ENCODE measurements at regions not wholly inside any gene's neighbourhood (a gene's known extent, or its start where the extent isn't known, plus 50 kb on each side); places are given as distances from the start of the nearest gene placed in this dataset.

DNA sequence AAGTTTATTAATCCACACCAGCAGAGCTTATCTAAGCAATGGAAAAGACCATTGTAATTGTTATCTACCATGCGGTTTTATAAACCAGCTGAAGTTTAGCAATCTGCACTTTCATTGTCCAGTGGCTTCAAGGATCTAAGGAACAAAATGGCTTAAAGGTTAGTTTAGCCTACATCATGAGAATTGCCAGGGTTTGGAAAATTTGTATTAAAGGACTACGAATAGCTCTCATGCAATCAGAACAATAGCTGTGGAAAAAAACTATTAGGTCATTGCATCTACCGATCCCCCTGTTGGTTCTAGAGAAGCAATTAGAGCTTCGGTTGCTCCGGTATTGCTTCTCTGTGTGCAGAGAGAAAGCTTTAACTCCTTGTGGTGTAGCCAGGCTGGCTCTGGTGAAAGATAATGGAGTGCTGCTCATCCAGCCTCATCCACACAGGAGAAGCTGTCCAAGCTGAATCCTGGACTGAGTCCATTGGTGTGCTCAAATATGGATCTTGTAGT, 86.3 kb upstream of the SLC12A2 start:
- POLR2A ChIA-PET: no interaction called here
- no peak for DNase-seq
- H3K27ac Mint-ChIP-seq: no peak overlapping the region
- peaks cover 5% of the 10 kb centered on the region for H3K9me3 Mint-ChIP-seq
- Histone ChIP-seq H3K9me3 (ENCODE audit: control insufficient read depth in 1 of 2, insufficient read depth in 1 of 2, low read length in 2 of 2) (no peaks in the 10 kb centered on the region), H3K27me3 (ENCODE audit: control insufficient read depth in 1 of 2, insufficient read depth in 2 of 2, low read length in 2 of 2) (no peaks in the 10 kb centered on the region), H3K27ac (ENCODE audit: low read depth in 1 of 2, low read length in 2 of 2) (no peak overlapping the region), H3K4me3 (ENCODE audit: low read length) (no peak overlapping the region), H3K4me1 (ENCODE audit: insufficient read depth, low read length) (no peaks in the 10 kb centered on the region), H3K36me3 (ENCODE audit: insufficient read depth, low read length) (no peaks in the 10 kb centered on the region)
- CTCF ChIA-PET: interaction anchor here (0.5 kb wide), 1 partner anchor 176 kb away, joined by 3 read pairs; no protein-coding TSS in a partner anchor
- no peaks in the 10 kb centered on the region for H3K27me3 Mint-ChIP-seq
- no peaks in the 10 kb centered on the region for H3K4me1 Mint-ChIP-seq (ENCODE audit: low read depth)
- no peak for ATAC-seq (ENCODE audit: poor library complexity)
- intact Hi-C loops (cut with DNase I, micrococcal nuclease): no loop called here
- no peak overlapping the region for H3K4me3 Mint-ChIP-seq
- H3K36me3 Mint-ChIP-seq (ENCODE audit: low read depth): peaks cover 33% of the 10 kb centered on the region
- TF ChIP-seq, protein P1, sequence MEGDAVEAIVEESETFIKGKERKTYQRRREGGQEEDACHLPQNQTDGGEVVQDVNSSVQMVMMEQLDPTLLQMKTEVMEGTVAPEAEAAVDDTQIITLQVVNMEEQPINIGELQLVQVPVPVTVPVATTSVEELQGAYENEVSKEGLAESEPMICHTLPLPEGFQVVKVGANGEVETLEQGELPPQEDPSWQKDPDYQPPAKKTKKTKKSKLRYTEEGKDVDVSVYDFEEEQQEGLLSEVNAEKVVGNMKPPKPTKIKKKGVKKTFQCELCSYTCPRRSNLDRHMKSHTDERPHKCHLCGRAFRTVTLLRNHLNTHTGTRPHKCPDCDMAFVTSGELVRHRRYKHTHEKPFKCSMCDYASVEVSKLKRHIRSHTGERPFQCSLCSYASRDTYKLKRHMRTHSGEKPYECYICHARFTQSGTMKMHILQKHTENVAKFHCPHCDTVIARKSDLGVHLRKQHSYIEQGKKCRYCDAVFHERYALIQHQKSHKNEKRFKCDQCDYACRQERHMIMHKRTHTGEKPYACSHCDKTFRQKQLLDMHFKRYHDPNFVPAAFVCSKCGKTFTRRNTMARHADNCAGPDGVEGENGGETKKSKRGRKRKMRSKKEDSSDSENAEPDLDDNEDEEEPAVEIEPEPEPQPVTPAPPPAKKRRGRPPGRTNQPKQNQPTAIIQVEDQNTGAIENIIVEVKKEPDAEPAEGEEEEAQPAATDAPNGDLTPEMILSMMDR (IDR thresholded peaks at IDR 0.05): no peak

DNA sequence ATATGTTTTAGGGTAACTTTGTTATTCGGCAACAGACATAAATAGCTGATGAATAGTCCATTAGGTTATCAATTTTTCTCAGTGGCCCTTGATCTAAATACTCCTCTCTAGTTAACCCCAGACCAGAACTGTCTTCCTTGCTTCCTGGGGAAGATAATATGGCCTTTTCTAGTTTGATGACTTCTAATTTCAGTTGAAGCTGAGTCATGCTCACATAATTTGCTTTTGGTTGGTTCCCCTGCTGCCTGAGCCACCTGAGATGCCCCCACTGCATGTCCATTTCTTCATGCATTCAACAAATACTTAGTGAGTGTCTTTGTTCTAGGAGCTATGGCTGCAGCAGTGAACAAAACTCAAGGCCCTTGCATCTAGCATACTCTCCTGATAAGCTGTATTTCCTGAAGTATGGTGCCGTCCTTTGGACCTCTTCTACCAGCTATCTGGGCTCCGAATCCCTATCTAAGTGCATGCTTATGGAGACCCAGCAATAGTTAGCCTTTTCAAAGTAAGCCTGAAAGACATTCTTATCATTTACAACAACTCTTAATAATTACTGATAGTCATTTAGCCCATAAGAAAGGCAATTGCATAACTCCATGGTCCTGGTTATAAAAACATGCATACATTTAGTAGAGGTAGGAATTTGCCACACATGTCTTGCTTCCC, 84.5 kb upstream of the SLC12A2 start:
- H3K9me3 Mint-ChIP-seq: no peaks in the 10 kb centered on the region
- TF ChIP-seq, protein P1 (IDR thresholded peaks at IDR 0.05): no peak
- no peaks in the 10 kb centered on the region for H3K4me1 Mint-ChIP-seq (ENCODE audit: low read depth)
- no peak for ATAC-seq (ENCODE audit: poor library complexity)
- H3K27ac ChIP-seq (ENCODE audit: low read depth in 1 of 2, low read length in 2 of 2): no peak overlapping the region
- H3K27me3 ChIP-seq (ENCODE audit: control insufficient read depth in 1 of 2, insufficient read depth in 2 of 2, low read length in 2 of 2): no peaks in the 10 kb centered on the region
- ChIA-PET CTCF (interaction anchor here (1.2 kb wide), 1 partner anchor 58 kb away, joined by 3 read pairs; no protein-coding TSS in a partner anchor), POLR2A (no interaction called here)
- H3K4me3 Mint-ChIP-seq: no peak overlapping the region
- H3K36me3 ChIP-seq (ENCODE audit: insufficient read depth, low read length): no peaks in the 10 kb centered on the region
- H3K9me3 ChIP-seq (ENCODE audit: control insufficient read depth in 1 of 2, insufficient read depth in 1 of 2, low read length in 2 of 2): no peaks in the 10 kb centered on the region
- H3K36me3 Mint-ChIP-seq (ENCODE audit: low read depth): peaks cover 39% of the 10 kb centered on the region
- no peak overlapping the region for H3K4me3 ChIP-seq (ENCODE audit: low read length)
- H3K27me3 Mint-ChIP-seq: no peaks in the 10 kb centered on the region
- no peak for DNase-seq
- intact Hi-C loops (cut with DNase I, micrococcal nuclease): no loop called here
- H3K27ac Mint-ChIP-seq: no peak overlapping the region
- no peaks in the 10 kb centered on the region for H3K4me1 ChIP-seq (ENCODE audit: insufficient read depth, low read length)

DNA sequence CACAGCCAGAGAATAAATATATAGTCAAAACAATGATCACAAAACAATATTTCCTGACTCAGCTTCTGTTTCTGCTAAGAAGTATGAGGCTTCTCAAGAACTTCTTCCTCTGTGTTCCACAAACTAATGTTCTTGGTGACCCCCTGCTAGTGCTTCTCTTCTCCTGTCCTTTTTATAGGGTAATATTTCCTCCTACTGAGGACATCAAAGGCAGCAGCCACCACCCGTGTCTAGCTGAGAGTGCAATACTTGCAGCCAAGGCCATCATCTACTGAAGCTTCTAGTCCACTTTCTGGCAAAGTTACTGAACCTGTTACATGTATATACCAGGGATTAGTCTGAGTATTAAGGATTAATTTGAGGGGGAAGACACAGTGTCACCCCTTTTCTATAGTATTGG, 83.7 kb upstream of the SLC12A2 start:
- POLR2A ChIA-PET: no interaction called here
- ATAC-seq (ENCODE audit: poor library complexity) (no peak), DNase-seq (no peak)
- peaks cover 31% of the 10 kb centered on the region for H3K36me3 Mint-ChIP-seq (ENCODE audit: low read depth)
- no peaks in the 10 kb centered on the region for H3K27me3 ChIP-seq (ENCODE audit: control insufficient read depth in 1 of 2, insufficient read depth in 2 of 2, low read length in 2 of 2)
- H3K9me3 ChIP-seq (ENCODE audit: control insufficient read depth in 1 of 2, insufficient read depth in 1 of 2, low read length in 2 of 2): no peaks in the 10 kb centered on the region
- H3K27me3 Mint-ChIP-seq: no peaks in the 10 kb centered on the region
- intact Hi-C loops (cut with DNase I, micrococcal nuclease): no loop called here
- no peaks in the 10 kb centered on the region for H3K4me1 Mint-ChIP-seq (ENCODE audit: low read depth)
- no peak overlapping the region for H3K27ac ChIP-seq (ENCODE audit: low read depth in 1 of 2, low read length in 2 of 2)
- H3K4me3 Mint-ChIP-seq: no peak overlapping the region
- H3K4me1 ChIP-seq (ENCODE audit: insufficient read depth, low read length): no peaks in the 10 kb centered on the region
- CTCF ChIA-PET: no interaction called here
- no peaks in the 10 kb centered on the region for H3K9me3 Mint-ChIP-seq
- no peak overlapping the region for H3K27ac Mint-ChIP-seq
- H3K4me3 ChIP-seq (ENCODE audit: low read length): no peak overlapping the region
- H3K36me3 ChIP-seq (ENCODE audit: insufficient read depth, low read length): no peaks in the 10 kb centered on the region
- TF ChIP-seq, protein P1 (IDR thresholded peaks at IDR 0.05): no peak
